Activated T-helper 2 cell treated with anti-CD3 and anti-CD28 coated beads, Interferon-gamma antibody, Interleukin-2, Interleukin-4, amounts not matched to agents 10 μg/mL and 5 μg/mL and 100 μg/mL, durations not matched to agents 14 hours and 24 hours and 36 hours (primary cell): ENCODE measurements at regions not wholly inside any gene's neighbourhood (a gene's known extent, or its start where the extent isn't known, plus 50 kb on each side); places are given as distances from the start of the nearest gene placed in this dataset.

Source experiments
- DNase-seq: peaks from one replicate; pipeline ENCODE4 v3.0.0; 2021; ENCODE audit warnings: low spot score
- H3K27ac Mint-ChIP-seq: one replicate; pipeline ENCODE4 v1.8.0; 2021; ENCODE audit warnings: mixed read lengths
- H3K27me3 Mint-ChIP-seq: one replicate; pipeline ENCODE4 v1.8.0; 2021; ENCODE audit warnings: low read depth, mixed read lengths
- H3K36me3 Mint-ChIP-seq: one replicate; pipeline ENCODE4 v1.8.0; 2021; ENCODE audit warnings: low read depth, mixed read lengths
- H3K4me1 Mint-ChIP-seq: one replicate; pipeline ENCODE4 v1.8.0; 2021; ENCODE audit warnings: low read depth, mixed read lengths
- H3K4me3 Mint-ChIP-seq: one replicate; pipeline ENCODE4 v1.8.0; 2021; ENCODE audit warnings: low read depth, mild to moderate bottlenecking, moderate library complexity, mixed read lengths
- H3K9me3 Mint-ChIP-seq: one replicate; pipeline ENCODE4 v1.8.0; 2021; ENCODE audit warnings: mixed read lengths
- intact Hi-C: fragments of 100-400 bp; cut with micrococcal nuclease; formaldehyde crosslinking; loops from one replicate; pipeline ENCODE4 v1.15.1; 2023

DNA sequence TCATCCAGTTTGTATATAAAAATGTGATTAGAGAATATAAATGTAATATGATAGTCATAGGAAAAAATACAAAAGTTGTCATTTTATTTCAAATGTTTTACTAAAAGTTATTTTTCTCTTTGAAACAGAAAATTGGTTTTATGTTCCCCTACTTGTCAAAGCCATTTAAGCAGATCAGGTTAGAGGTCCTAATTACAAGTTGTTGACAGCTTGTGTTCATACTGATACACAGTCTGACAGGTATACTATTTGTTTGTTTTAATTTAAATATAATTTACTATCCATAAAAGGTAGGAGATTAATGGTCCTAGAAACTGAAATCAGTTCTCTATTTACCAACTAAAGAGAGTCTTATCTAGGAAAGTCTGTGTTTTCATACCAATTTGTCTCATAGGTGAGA lies 250.4 kb upstream of the TMEM161B start:
- no peaks in the 10 kb centered on the region for H3K36me3 Mint-ChIP-seq
- H3K9me3 Mint-ChIP-seq = no peaks in the 10 kb centered on the region
- intact Hi-C loops = no loop called here
- H3K4me1 Mint-ChIP-seq = no peaks in the 10 kb centered on the region
- peaks cover 13% of the 10 kb centered on the region for H3K27me3 Mint-ChIP-seq
- H3K4me3 Mint-ChIP-seq = no peak overlapping the region
- no peak overlapping the region for H3K27ac Mint-ChIP-seq
- no peak for DNase-seq

DNA sequence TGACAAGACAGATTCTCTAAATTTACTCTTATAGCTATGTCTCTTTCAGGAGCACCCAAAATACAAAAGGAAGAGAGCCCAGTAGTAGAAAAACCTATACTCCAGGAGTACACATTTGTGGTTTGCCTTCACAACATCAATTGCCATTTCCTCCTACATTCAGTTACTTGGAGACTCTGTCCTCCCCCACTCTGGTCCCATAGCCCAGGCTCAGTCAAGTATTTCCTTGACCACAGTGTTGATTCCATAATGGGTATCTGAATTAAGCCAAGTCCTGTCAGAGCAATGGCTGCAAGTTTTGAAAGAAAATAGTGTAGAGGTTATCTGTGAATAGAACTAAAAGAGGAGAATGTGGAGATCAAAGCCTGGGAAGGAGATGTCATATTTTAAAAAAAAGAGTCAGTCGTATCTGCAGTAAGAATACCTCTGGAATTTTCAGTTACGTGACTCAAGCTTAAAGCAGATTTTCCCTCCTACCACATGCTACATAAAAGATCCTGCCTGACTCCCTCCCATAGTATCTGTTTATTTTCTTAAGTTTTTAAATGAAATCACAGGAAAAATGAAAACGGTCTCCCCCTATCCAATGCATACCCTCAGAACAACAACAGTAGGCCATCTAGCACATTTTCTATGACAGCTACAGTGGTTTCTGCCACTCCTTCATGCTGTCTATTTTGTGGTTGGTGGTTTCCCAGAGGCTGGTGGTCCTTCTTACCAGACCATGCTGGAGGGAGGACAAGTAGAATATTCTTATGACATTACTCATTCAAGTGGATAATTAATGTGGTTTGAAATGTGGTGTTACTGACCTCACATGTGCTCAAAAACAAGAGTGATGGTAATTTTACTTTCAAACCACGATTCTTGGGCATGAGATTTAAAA lies 249.7 kb upstream of the TMEM161B start:
- no peak overlapping the region for H3K4me3 Mint-ChIP-seq
- no peak for DNase-seq
- H3K36me3 Mint-ChIP-seq = no peaks in the 10 kb centered on the region
- no peaks in the 10 kb centered on the region for H3K4me1 Mint-ChIP-seq
- H3K27me3 Mint-ChIP-seq = peaks cover 19% of the 10 kb centered on the region
- intact Hi-C loops = no loop called here
- H3K27ac Mint-ChIP-seq = no peak overlapping the region
- H3K9me3 Mint-ChIP-seq = no peaks in the 10 kb centered on the region

DNA sequence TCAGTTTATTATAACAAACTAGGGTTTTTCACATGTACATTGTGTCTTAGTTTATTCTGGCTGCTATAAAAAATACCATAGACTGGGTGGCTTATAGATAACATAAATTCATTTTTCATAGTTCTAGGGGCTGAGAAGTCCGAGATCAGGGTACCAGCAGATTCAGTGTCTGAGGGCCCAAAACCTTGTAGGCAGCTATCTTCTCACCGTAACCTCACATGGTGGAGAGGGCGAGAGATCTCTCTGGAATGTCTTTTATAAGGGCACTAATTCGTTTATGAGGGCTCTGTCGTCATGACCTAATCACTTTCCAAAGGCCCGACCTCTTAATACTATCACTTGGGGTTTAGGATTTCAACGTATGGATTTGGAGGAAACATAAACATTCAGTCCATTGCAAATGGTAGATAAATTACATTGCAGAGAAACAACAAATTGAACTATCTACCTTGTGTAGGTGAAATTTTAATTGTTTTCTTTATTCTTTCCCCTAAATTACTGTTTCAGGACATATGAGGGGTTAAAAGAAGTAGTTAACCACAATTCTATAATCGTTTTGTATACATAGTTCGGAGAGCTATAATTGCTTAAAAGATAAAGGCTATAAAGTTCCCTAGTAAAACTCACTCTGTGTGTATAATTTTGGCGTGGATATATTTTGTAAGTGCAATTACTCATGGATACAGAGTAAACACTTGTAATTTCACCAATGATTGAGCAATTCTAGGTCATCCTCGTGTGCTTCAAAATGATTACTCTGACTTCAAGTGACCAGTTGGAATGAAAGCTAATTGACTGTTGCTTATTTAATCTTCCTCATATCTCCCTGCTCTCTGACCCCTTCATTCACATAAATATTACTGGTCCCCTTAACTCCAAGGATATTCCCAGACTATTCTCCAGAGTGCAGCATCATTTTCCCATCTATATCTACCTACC lies 247.5 kb upstream of the TMEM161B start:
- intact Hi-C loops = no loop called here
- Mint-ChIP-seq H3K27me3 (peaks cover 19% of the 10 kb centered on the region), H3K4me3 (no peak overlapping the region), H3K36me3 (no peaks in the 10 kb centered on the region), H3K9me3 (no peaks in the 10 kb centered on the region), H3K27ac (no peak overlapping the region), H3K4me1 (no peaks in the 10 kb centered on the region)
- DNase-seq = no peak

DNA sequence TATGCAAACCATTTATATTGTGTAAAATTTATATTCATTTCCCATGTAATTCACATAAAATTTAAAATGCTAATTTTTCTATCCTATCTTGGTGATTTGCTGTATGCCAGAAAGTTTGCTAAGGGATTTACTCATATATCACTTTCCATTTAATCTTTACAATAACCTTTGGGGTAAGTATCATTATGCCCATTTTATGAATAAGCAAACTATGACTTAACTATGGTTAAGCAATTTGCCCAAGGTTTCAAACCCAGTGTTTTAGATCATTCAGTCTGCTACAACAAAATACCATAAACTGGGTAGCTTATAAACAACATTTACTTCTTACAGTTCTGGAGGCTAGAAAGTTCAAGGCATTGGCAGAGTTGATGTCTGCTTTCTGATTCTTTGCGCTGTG lies 246.4 kb upstream of the TMEM161B start:
- Mint-ChIP-seq H3K4me1 (no peaks in the 10 kb centered on the region), H3K4me3 (no peak overlapping the region), H3K27ac (no peak overlapping the region), H3K36me3 (no peaks in the 10 kb centered on the region), H3K27me3 (peaks cover 14% of the 10 kb centered on the region), H3K9me3 (no peaks in the 10 kb centered on the region)
- no peak for DNase-seq
- intact Hi-C loops = no loop called here

DNA sequence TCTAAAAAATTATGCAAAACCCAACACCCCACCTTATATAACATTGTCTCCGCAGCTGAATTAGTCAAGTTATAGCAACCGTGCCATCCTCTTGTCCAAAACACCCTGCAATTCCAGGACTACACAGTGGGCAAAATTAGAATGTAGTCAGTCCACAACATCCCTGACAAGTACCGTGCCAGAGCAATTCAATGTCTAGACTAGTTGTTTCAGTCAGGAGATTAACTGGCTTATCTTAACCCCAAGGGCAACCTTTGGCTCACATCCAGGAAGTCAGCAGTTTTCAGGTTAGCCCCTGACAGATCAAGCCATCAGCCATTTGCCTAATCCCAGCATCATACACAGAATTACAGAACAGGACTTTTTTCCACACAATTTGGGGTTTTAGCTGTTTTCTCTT lies 240.8 kb upstream of the TMEM161B start:
- intact Hi-C loops = no loop called here

DNA sequence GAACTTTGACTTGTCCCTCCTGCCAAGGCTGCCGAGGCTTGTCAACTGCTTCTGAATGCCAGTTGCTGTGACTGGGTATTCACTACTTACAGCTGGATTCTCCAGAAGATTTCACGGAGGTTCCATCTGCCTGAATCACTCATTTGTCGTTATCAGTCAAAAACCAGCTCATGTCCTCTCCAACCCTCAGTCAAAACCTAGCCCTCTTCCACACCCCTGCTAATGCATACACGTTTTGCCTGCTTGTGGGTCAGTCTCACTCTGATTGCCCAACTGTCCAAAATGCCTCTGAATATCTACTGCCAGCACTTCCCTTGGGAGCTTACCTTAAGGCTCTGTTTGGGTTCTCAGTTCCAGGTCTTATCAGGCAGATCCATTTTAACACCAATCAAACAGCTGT lies 238.6 kb upstream of the TMEM161B start:
- intact Hi-C loops = no loop called here
- Mint-ChIP-seq H3K27ac (no peak overlapping the region), H3K9me3 (no peaks in the 10 kb centered on the region), H3K27me3 (peaks cover 18% of the 10 kb centered on the region), H3K36me3 (no peaks in the 10 kb centered on the region), H3K4me1 (peaks cover 10% of the 10 kb centered on the region), H3K4me3 (no peak overlapping the region)
- no peak for DNase-seq

More for the DNA sequence above, 240.8 kb upstream of the TMEM161B start:
- Mint-ChIP-seq H3K36me3 (no peaks in the 10 kb centered on the region), H3K27ac (no peak overlapping the region), H3K27me3 (peaks cover 25% of the 10 kb centered on the region), H3K4me3 (no peak overlapping the region), H3K9me3 (no peaks in the 10 kb centered on the region), H3K4me1 (no peaks in the 10 kb centered on the region)
- DNase-seq = no peak

DNA sequence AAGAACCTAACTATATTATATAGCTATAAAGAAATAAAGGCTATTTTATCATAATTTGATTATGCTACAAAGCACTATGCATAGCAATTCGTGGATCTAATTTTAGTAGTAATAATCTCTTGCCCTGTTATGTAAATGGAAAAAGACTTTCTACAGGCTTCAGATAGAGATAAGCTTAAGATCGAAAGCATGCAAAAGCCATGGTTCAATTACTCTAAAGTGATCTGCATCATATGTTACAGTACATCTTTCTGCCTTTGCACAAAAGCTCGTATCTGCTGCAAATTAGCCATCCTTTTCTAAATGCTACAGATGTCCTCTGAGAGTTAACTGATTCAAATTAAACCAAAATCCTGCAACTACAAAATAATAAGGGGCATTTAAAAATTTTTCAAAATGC lies 234.8 kb upstream of the TMEM161B start:
- Mint-ChIP-seq H3K9me3 (no peaks in the 10 kb centered on the region), H3K4me3 (peak overlapping the region; percentile 14), H3K36me3 (no peaks in the 10 kb centered on the region), H3K4me1 (peaks cover 19% of the 10 kb centered on the region), H3K27me3 (peaks cover 18% of the 10 kb centered on the region), H3K27ac (no peak overlapping the region)
- DNase-seq = no peak
- intact Hi-C loops = loop anchor here (5.0 kb wide), 1 partner anchor 361 kb away; no protein-coding TSS in a partner anchor

DNA sequence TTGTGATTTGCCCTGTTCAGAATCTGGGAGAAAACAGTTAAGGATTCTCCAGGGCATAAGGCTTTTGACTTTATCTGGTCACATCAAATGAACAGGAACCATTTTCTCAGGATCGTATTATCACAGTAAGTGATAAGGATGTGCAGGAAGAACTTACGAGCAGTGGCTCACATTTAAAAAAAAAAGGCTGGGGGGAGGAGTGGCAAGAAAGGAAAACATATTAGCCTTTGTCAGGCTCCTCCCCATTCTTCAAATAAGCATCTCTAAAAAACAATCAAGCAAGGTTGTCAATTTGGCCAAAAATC lies 234.3 kb upstream of the TMEM161B start:
- peaks cover 18% of the 10 kb centered on the region for H3K27me3 Mint-ChIP-seq
- no peak for DNase-seq
- H3K4me3 Mint-ChIP-seq = peak overlapping the region; percentile 86
- intact Hi-C loops = loop anchor here (5.0 kb wide), 1 partner anchor 361 kb away; no protein-coding TSS in a partner anchor
- no peaks in the 10 kb centered on the region for H3K9me3 Mint-ChIP-seq
- no peaks in the 10 kb centered on the region for H3K36me3 Mint-ChIP-seq
- H3K4me1 Mint-ChIP-seq = peaks cover 19% of the 10 kb centered on the region
- H3K27ac Mint-ChIP-seq = peak overlapping the region; percentile 85

DNA sequence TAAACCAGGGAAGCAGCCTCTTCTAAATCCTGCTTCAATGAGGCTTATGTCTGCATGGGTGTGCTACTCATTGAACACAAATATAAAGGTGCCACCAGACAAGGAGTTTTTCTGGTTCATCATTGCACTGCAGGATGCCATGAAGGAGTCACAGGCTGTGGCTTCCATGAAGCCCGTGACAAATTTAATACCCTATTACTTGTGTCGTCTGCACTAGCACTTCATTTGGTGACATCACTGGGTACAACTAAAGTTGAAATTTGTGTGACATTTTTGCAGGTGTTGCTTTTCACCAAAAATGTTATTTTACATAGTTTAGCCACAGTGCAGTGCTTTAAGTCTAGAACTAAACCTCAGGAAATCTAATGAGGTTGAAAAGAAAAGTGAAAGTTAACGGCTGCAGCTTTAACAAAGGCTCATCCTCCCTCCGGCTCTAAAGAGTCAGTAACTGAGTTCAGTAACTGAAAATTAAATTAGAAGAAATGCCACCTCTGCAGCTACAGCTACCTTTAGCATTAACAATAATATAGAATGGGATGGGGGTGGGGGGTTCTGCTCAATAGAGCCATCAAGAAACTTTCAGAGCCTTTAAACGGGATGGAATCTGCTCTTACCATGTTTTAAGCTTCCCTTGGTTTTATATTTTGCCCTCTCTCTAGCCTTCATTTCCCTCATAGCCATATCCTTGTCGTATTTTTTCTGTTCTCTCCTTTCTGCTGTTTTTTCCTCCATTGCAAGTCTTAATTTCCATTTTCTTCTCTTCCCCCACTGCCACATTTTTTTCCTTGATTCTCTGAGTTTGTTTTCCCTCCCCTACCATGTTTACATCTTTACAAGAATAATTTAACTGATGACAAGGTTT lies 233.8 kb upstream of the TMEM161B start:
- H3K4me3 Mint-ChIP-seq = peak overlapping the region; percentile 86
- intact Hi-C loops = loop anchor here (5.0 kb wide), 1 partner anchor 360 kb away; no protein-coding TSS in a partner anchor
- H3K27ac Mint-ChIP-seq = peak overlapping the region; percentile 85
- peaks cover 13% of the 10 kb centered on the region for H3K27me3 Mint-ChIP-seq
- no peak for DNase-seq
- H3K4me1 Mint-ChIP-seq = peaks cover 19% of the 10 kb centered on the region
- no peaks in the 10 kb centered on the region for H3K36me3 Mint-ChIP-seq
- H3K9me3 Mint-ChIP-seq = no peaks in the 10 kb centered on the region

DNA sequence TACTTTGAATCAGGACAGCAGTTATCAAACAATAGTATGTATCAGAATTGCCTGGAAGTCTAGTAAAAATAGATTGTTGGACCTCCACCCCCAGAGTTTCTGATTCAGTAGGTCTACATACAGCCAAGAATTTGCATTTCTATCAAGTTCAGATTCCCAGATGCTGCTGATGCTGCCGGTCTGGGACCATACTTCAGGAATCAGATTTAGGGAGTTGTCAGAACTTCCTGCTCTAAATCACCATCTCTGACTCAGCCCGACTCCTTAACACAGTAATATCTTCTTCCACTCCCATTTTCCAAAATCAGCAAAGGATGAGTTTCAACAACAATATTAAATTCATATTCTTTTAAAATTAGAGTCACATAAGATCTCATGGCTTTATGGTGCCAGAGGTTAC lies 227.2 kb upstream of the TMEM161B start:
- Mint-ChIP-seq H3K36me3 (no peaks in the 10 kb centered on the region), H3K27ac (no peak overlapping the region), H3K4me3 (no peak overlapping the region), H3K27me3 (peaks cover 25% of the 10 kb centered on the region), H3K9me3 (no peaks in the 10 kb centered on the region), H3K4me1 (no peaks in the 10 kb centered on the region)
- intact Hi-C loops = no loop called here
- no peak for DNase-seq

DNA sequence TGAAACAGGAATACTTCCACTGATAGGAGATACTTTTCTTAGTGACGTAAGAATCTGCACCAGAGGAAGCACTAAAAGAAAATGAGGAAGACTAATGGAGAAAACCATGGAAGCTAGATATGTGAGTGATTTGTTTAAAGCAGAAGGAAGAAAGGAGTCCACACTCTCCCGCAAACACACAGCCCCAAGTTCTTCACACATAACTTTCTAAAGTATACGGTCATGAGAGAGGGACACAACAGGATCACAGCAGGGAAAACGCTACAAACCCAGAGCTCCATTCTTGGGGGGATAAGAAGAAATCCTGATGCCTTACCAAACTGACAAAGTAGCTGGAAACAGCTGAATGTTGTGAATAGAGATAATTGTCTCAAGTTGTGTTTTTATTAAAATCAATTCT lies 222.2 kb upstream of the TMEM161B start:
- H3K27ac Mint-ChIP-seq = no peak overlapping the region
- intact Hi-C loops = no loop called here
- H3K27me3 Mint-ChIP-seq = peaks cover 15% of the 10 kb centered on the region
- DNase-seq = no peak
- H3K36me3 Mint-ChIP-seq = no peaks in the 10 kb centered on the region
- no peaks in the 10 kb centered on the region for H3K9me3 Mint-ChIP-seq
- H3K4me1 Mint-ChIP-seq = no peaks in the 10 kb centered on the region
- H3K4me3 Mint-ChIP-seq = no peak overlapping the region

DNA sequence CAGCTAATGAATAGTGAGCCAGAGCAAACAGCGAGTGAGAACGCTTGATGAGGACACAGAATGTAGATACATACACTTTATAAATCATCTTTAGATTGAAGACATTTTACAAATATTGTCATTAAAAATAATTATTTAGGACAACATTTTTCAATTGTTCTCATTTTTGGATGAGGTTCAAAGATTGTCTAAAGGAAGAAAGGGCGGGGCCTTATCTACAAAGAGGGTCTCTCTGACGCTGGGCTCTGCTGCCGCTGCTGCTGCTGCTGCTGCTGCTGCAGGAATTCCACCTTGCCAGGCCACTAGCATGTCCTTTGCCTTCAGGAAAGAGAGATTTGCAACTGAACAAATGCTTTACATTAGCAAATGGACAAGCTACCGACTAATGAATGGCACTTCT lies 220.7 kb upstream of the TMEM161B start:
- DNase-seq = no peak
- Mint-ChIP-seq H3K4me1 (no peaks in the 10 kb centered on the region), H3K36me3 (no peaks in the 10 kb centered on the region), H3K9me3 (no peaks in the 10 kb centered on the region), H3K27me3 (peaks cover 10% of the 10 kb centered on the region), H3K4me3 (no peak overlapping the region), H3K27ac (no peak overlapping the region)
- intact Hi-C loops = no loop called here
